Natural killer cell (primary cell): ENCODE measurements at regions not wholly inside any gene's neighbourhood (a gene's known extent, or its start where the extent isn't known, plus 50 kb on each side); places are given as distances from the start of the nearest gene placed in this dataset.

ENCODE experiments used
- ATAC-seq, 3 donors: fragments of 150-1000 bp in 2 of 3; fragments of 200-7000 bp in 1 of 3; cut with Tn5 transposase; 1 replicate in 1 of 3; 2 replicates in 2 of 3; pipeline ENCODE4 v1.10.0; 2021; ENCODE audit warnings: mild to moderate bottlenecking in 2 of 3, moderate library complexity in 2 of 3
- DNase-seq, 2 donors: peaks; one replicate each; pipeline versions ENCODE4 v3.0.0 to v3.0.0-alpha.2; 2013 to 2021; ENCODE audit warnings: mixed read lengths in 1 of 2
- H3K27ac ChIP-seq: one replicate; pipeline ENCODE4 v1.5.1; 2013; ENCODE audit warnings: mild to moderate bottlenecking, low read length
- H3K27me3 ChIP-seq: one replicate; pipeline ENCODE4 v1.6.1; 2013; ENCODE audit warnings: low read length; ENCODE audit not compliant: control insufficient read depth, insufficient read depth
- H3K36me3 ChIP-seq: one replicate; pipeline ENCODE4 v1.6.1; 2013; ENCODE audit warnings: low read length; ENCODE audit not compliant: control insufficient read depth, insufficient read depth
- H3K4me1 ChIP-seq: one replicate; pipeline ENCODE4 v1.6.1; 2013; ENCODE audit warnings: low read length; ENCODE audit not compliant: control insufficient read depth, insufficient read depth
- H3K4me3 ChIP-seq: one replicate; pipeline ENCODE4 v1.5.1; 2013; ENCODE audit warnings: low read length
- H3K9me3 ChIP-seq: one replicate; pipeline ENCODE4 v1.6.1; 2013; ENCODE audit warnings: low read length; ENCODE audit not compliant: control insufficient read depth, insufficient read depth
- H3K27ac Mint-ChIP-seq, 2 donors: one replicate each; pipeline ENCODE4 v1.8.0; 2022; ENCODE audit warnings: mild to moderate bottlenecking in 2 of 2, mixed read lengths in 2 of 2, moderate library complexity in 1 of 2
- H3K27me3 Mint-ChIP-seq, 2 donors: one replicate each; pipeline ENCODE4 v1.8.0; 2022; ENCODE audit warnings: low read depth in 2 of 2, mixed read lengths in 2 of 2
- H3K36me3 Mint-ChIP-seq: one replicate; pipeline ENCODE4 v1.8.0; 2022; ENCODE audit warnings: mixed read lengths
- H3K4me1 Mint-ChIP-seq, 2 donors: one replicate each; pipeline ENCODE4 v1.8.0; 2022; ENCODE audit warnings: mixed read lengths in 2 of 2
- H3K4me3 Mint-ChIP-seq: one replicate; pipeline ENCODE4 v1.8.0; 2022; ENCODE audit warnings: mild to moderate bottlenecking, moderate library complexity, mixed read lengths
- H3K9me3 Mint-ChIP-seq, 2 donors: one replicate each; pipeline ENCODE4 v1.8.0; 2022; ENCODE audit warnings: mixed read lengths in 2 of 2
- intact Hi-C: fragments of 100-400 bp; cut with micrococcal nuclease; formaldehyde crosslinking; loops from one replicate; pipeline ENCODE4 v1.14.2; 2022
- TF ChIP-seq, protein P1 (sequence below): fragments of 200-600 bp; IDR thresholded peaks from one replicate; pipeline ENCODE4 v1.8.0; 2022; ENCODE audit warnings: antibody characterized with exemption

DNA sequence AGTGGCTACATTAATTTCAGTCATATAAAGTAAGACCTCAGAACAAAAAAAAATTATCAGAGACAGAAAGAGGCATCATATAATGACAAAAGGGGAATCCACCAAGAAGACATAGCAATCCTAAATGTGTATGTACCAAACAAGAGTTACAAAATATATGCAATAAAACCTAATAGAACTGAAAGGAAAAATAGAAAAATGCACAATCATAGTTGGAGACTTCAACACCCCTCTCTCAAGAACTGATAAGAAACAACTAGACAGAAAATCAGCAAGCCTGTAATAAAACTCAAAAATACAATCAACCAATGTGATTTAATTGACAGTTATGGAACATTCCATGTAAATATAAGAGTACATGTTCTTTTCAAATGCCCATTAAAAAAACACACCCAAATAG is 61.3 kb upstream of the C16orf82 start:
- no peak overlapping the region for H3K4me3 ChIP-seq
- TF ChIP-seq, protein P1, sequence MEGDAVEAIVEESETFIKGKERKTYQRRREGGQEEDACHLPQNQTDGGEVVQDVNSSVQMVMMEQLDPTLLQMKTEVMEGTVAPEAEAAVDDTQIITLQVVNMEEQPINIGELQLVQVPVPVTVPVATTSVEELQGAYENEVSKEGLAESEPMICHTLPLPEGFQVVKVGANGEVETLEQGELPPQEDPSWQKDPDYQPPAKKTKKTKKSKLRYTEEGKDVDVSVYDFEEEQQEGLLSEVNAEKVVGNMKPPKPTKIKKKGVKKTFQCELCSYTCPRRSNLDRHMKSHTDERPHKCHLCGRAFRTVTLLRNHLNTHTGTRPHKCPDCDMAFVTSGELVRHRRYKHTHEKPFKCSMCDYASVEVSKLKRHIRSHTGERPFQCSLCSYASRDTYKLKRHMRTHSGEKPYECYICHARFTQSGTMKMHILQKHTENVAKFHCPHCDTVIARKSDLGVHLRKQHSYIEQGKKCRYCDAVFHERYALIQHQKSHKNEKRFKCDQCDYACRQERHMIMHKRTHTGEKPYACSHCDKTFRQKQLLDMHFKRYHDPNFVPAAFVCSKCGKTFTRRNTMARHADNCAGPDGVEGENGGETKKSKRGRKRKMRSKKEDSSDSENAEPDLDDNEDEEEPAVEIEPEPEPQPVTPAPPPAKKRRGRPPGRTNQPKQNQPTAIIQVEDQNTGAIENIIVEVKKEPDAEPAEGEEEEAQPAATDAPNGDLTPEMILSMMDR, result no peak
- Mint-ChIP-seq H3K27me3 (peaks cover 23 to 74% of the 10 kb centered on the region in 2 donors), H3K36me3 (peaks cover 23% of the 10 kb centered on the region), H3K27ac (no peak overlapping the region), H3K4me3 (no peak overlapping the region), H3K9me3 (peaks cover 0 to 2% of the 10 kb centered on the region in 2 donors), H3K4me1 (no peaks in the 10 kb centered on the region)
- no peak overlapping the region for H3K27ac ChIP-seq
- H3K4me1 ChIP-seq, result no peaks in the 10 kb centered on the region
- no peak for ATAC-seq
- intact Hi-C loops, result no loop called here
- no peak for DNase-seq
- H3K36me3 ChIP-seq, result no peaks in the 10 kb centered on the region
- H3K9me3 ChIP-seq, result no peaks in the 10 kb centered on the region
- no peaks in the 10 kb centered on the region for H3K27me3 ChIP-seq
